ENCODE measurements at regions not wholly inside any gene's neighbourhood (a gene's known extent, or its start where the extent isn't known, plus 50 kb on each side); places are given as distances from the start of the nearest gene placed in this dataset.
"Not testable (repeated sequence)": the region's sequence is repeated elsewhere in the genome, so short reads cannot be mapped to it uniquely, and the experiment has no call there.

GRCh38 chr14:30387871-30388270, 171.1 kb upstream of the G2E3 start:
- DNase-seq, result no peak

- no peak for DNase-seq
Measured at GRCh38 chr14:30389134-30389876, 169.7 kb upstream of the G2E3 start.

- no peak for DNase-seq
Measured at GRCh38 chr14:30389877-30390385, 169.0 kb upstream of the G2E3 start.

GRCh38 chr14:30395065-30395464, 163.9 kb upstream of the G2E3 start:
- DNase-seq, result no peak

- no peak for DNase-seq
Measured at GRCh38 chr14:30402846-30403245, 156.1 kb upstream of the G2E3 start.

- DNase-seq, result no peak
Measured at GRCh38 chr14:30403791-30404190, 155.2 kb upstream of the G2E3 start.

GRCh38 chr14:30409508-30410015, 149.4 kb upstream of the G2E3 start:
- not testable (repeated sequence) for DNase-seq

GRCh38 chr14:30410986-30411385, 148.0 kb upstream of the G2E3 start:
- DNase-seq, result no peak

GRCh38 chr14:30413184-30413583, 145.8 kb upstream of the G2E3 start:
- not testable (repeated sequence) for DNase-seq

- no peak for DNase-seq
Measured at GRCh38 chr14:30417121-30417520, 141.8 kb upstream of the G2E3 start.

- DNase-seq, result no peak
Measured at GRCh38 chr14:30417999-30418398, 141.0 kb upstream of the G2E3 start.

GRCh38 chr14:30419037-30419436, 139.9 kb upstream of the G2E3 start:
- no peak for DNase-seq

- no peak for DNase-seq
Measured at GRCh38 chr14:30420515-30420914, 138.4 kb upstream of the G2E3 start.

- DNase-seq, result no peak
Measured at GRCh38 chr14:30426463-30426862, 132.5 kb upstream of the G2E3 start.

- no peak for DNase-seq
Measured at GRCh38 chr14:30427401-30427800, 131.6 kb upstream of the G2E3 start.

GRCh38 chr14:30427846-30428245, 131.1 kb upstream of the G2E3 start:
- no peak for DNase-seq

GRCh38 chr14:30431552-30431951, 127.4 kb upstream of the G2E3 start:
- no peak for DNase-seq

GRCh38 chr14:30440961-30441360, 118.0 kb upstream of the G2E3 start:
- no peak for DNase-seq

GRCh38 chr14:30443368-30444007, 115.5 kb upstream of the G2E3 start:
- peak in 1 of 2 donors; percentile 6 for DNase-seq

GRCh38 chr14:30444451-30444850, 114.5 kb upstream of the G2E3 start:
- no peak for DNase-seq

- no peak for DNase-seq
Measured at GRCh38 chr14:30445011-30445793, 113.8 kb upstream of the G2E3 start.

- no peak for DNase-seq
Measured at GRCh38 chr14:30445852-30446251, 113.1 kb upstream of the G2E3 start.

Measured in inflammatory macrophage treated with lipopolysaccharide for 1 hour (primary cell).